ENCODE measurements at regions not wholly inside any gene's neighbourhood (a gene's known extent, or its start where the extent isn't known, plus 50 kb on each side); places are given as distances from the start of the nearest gene placed in this dataset.

- TF ChIP-seq, protein P1, sequence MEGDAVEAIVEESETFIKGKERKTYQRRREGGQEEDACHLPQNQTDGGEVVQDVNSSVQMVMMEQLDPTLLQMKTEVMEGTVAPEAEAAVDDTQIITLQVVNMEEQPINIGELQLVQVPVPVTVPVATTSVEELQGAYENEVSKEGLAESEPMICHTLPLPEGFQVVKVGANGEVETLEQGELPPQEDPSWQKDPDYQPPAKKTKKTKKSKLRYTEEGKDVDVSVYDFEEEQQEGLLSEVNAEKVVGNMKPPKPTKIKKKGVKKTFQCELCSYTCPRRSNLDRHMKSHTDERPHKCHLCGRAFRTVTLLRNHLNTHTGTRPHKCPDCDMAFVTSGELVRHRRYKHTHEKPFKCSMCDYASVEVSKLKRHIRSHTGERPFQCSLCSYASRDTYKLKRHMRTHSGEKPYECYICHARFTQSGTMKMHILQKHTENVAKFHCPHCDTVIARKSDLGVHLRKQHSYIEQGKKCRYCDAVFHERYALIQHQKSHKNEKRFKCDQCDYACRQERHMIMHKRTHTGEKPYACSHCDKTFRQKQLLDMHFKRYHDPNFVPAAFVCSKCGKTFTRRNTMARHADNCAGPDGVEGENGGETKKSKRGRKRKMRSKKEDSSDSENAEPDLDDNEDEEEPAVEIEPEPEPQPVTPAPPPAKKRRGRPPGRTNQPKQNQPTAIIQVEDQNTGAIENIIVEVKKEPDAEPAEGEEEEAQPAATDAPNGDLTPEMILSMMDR (IDR thresholded peaks at IDR 0.05) = no peak
- TF ChIP-seq POLR2A (IDR thresholded peaks at IDR 0.05) = no peak
- no peaks in the 10 kb centered on the region for H3K9me3 ChIP-seq
- no peak overlapping the region for H3K4me3 ChIP-seq
- intact Hi-C loops (cut with DNase I; ENCODE audit: low total_unique reads) = no loop called here
- no peaks in the 10 kb centered on the region for H3K4me1 ChIP-seq
- no peaks in the 10 kb centered on the region for H3K36me3 ChIP-seq
- no peak overlapping the region for H3K27ac ChIP-seq
- no peaks in the 10 kb centered on the region for H3K27me3 ChIP-seq
- no peak for DNase-seq
Measured at GRCh38 chr5:39870137-39870536, 445.4 kb upstream of the DAB2 start.

- TF ChIP-seq, protein P1 (IDR thresholded peaks at IDR 0.05) = no peak
- no peak for TF ChIP-seq POLR2A (IDR thresholded peaks at IDR 0.05)
- H3K9me3 ChIP-seq = no peaks in the 10 kb centered on the region
- intact Hi-C loops (cut with DNase I; ENCODE audit: low total_unique reads) = no loop called here
- H3K27ac ChIP-seq = no peak overlapping the region
- no peak for DNase-seq
- no peaks in the 10 kb centered on the region for H3K27me3 ChIP-seq
- no peaks in the 10 kb centered on the region for H3K4me1 ChIP-seq
- H3K36me3 ChIP-seq = no peaks in the 10 kb centered on the region
- no peak overlapping the region for H3K4me3 ChIP-seq
Measured at GRCh38 chr5:39869396-39869795, 444.6 kb upstream of the DAB2 start.

DNA sequence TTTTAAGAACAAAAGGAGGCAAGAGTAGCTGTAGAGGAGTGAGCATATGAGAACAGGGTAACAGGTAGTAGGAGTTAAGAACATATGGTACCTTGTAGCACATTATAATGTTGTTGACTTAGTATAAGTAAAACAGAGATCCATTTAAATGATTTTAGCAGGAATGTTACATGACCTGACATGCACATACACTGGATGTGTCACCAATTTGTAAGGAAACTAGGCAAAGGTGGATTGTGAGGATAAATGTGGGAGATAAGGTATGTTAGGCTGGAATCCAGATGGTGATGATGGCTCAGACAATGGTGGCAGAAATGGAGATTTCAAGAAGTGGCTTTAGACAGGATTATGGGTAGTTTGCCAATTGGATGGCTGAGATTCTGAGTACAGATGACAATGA is 443.1 kb upstream of the DAB2 start:
- Histone ChIP-seq H3K9me3 (no peaks in the 10 kb centered on the region), H3K36me3 (no peaks in the 10 kb centered on the region), H3K27me3 (no peaks in the 10 kb centered on the region), H3K4me3 (no peak overlapping the region), H3K27ac (no peak overlapping the region), H3K4me1 (no peaks in the 10 kb centered on the region)
- intact Hi-C loops (cut with DNase I; ENCODE audit: low total_unique reads) = no loop called here
- TF ChIP-seq, protein P1 (IDR thresholded peaks at IDR 0.05) = no peak
- no peak for TF ChIP-seq POLR2A (IDR thresholded peaks at IDR 0.05)
- DNase-seq = no peak

DNA sequence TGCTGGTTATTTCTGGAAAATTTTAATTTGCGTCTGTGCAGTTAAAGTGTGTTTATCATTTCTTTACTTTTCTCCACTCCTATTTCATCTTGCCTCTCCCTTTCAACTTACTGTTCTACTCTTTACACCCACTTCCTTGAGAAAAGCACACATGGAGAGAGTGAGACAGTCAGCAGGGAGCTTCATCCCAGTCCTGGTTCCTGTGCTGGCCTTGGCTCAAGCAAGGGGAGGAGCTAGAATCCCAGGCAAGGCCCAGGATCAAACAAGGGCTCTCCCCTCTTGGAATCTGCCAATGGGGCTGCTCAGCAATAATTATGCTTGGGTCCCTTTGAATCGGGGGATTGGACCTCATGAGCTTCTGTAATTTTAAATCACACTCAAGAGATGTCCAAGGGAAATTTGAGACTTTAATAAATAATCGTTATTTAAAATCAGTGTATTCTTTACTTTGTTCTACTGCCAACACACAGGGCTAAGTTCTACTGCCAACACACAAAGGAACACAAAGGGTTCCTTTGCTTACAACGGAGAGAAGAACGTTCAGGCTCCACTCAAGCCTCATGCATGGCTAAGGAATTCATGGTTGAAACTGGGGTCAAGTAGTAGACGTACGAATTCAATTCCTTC is 439.3 kb upstream of the DAB2 start:
- no peaks in the 10 kb centered on the region for H3K36me3 ChIP-seq
- no peak for TF ChIP-seq POLR2A (IDR thresholded peaks at IDR 0.05)
- TF ChIP-seq, protein P1 (IDR thresholded peaks at IDR 0.05) = no peak
- intact Hi-C loops (cut with DNase I; ENCODE audit: low total_unique reads) = no loop called here
- no peak overlapping the region for H3K4me3 ChIP-seq
- no peaks in the 10 kb centered on the region for H3K9me3 ChIP-seq
- H3K27me3 ChIP-seq = no peaks in the 10 kb centered on the region
- H3K27ac ChIP-seq = no peak overlapping the region
- no peaks in the 10 kb centered on the region for H3K4me1 ChIP-seq
- DNase-seq = no peak

GRCh38 chr5:39857041-39857440 is 432.3 kb upstream of the DAB2 start:
- intact Hi-C loops (cut with DNase I; ENCODE audit: low total_unique reads) = no loop called here
- DNase-seq = no peak
- no peak overlapping the region for H3K27ac ChIP-seq
- H3K4me3 ChIP-seq = no peak overlapping the region
- H3K36me3 ChIP-seq = no peaks in the 10 kb centered on the region
- H3K9me3 ChIP-seq = no peaks in the 10 kb centered on the region
- no peaks in the 10 kb centered on the region for H3K27me3 ChIP-seq
- no peaks in the 10 kb centered on the region for H3K4me1 ChIP-seq
- TF ChIP-seq, protein P1 (IDR thresholded peaks at IDR 0.05) = no peak
- TF ChIP-seq POLR2A (IDR thresholded peaks at IDR 0.05) = no peak

Measured in uterus (tissue), 3 donors.